HG03520 (cell line): ENCODE measurements at regions not wholly inside any gene's neighbourhood (a gene's known extent, or its start where the extent isn't known, plus 50 kb on each side); places are given as distances from the start of the nearest gene placed in this dataset.
"Not testable (repeated sequence)": the region's sequence is repeated elsewhere in the genome, so short reads cannot be mapped to it uniquely, and the experiment has no call there.

Experiments used
- ATAC-seq: cut with Tn5 transposase; IDR thresholded peaks from one replicate; pipeline ENCODE4 v1.9.1; 2021; ENCODE audit warnings: mild to moderate bottlenecking, moderate library complexity; ENCODE audit not compliant: unreplicated experiment

- no peak for ATAC-seq
Observed at GRCh38 chr2:120638450-120638849, 97.2 kb upstream of the GLI2 start.

- ATAC-seq = no peak
Observed at GRCh38 chr2:120641366-120641771, 94.3 kb upstream of the GLI2 start.

GRCh38 chr2:120642646-120643045 is 93.0 kb upstream of the GLI2 start:
- no peak for ATAC-seq

- no peak for ATAC-seq
Observed at GRCh38 chr2:120646994-120647393, 88.7 kb upstream of the GLI2 start.

GRCh38 chr2:120647487-120647886 is 88.2 kb upstream of the GLI2 start:
- ATAC-seq = no peak

- ATAC-seq = not testable (repeated sequence)
Observed at GRCh38 chr2:120649381-120649780, 86.3 kb upstream of the GLI2 start.

GRCh38 chr2:120650022-120650644 is 85.5 kb upstream of the GLI2 start:
- ATAC-seq = no peak

GRCh38 chr2:120651818-120652217 is 83.8 kb upstream of the GLI2 start:
- ATAC-seq = no peak

GRCh38 chr2:120653046-120653445 is 82.6 kb upstream of the GLI2 start:
- ATAC-seq = no peak

GRCh38 chr2:120653871-120654270 is 81.8 kb upstream of the GLI2 start:
- ATAC-seq = no peak

- no peak for ATAC-seq
Observed at GRCh38 chr2:120654381-120655134, 81.1 kb upstream of the GLI2 start.

GRCh38 chr2:120656273-120656950 is 79.3 kb upstream of the GLI2 start:
- no peak for ATAC-seq

GRCh38 chr2:120658042-120658769 is 77.5 kb upstream of the GLI2 start:
- no peak for ATAC-seq

GRCh38 chr2:120658770-120659158 is 76.9 kb upstream of the GLI2 start:
- no peak for ATAC-seq

GRCh38 chr2:120659275-120659977 is 76.2 kb upstream of the GLI2 start:
- no peak for ATAC-seq

GRCh38 chr2:120660056-120660694 is 75.5 kb upstream of the GLI2 start:
- no peak for ATAC-seq

GRCh38 chr2:120660771-120661459 is 74.8 kb upstream of the GLI2 start:
- no peak for ATAC-seq

- no peak for ATAC-seq
Observed at GRCh38 chr2:120661551-120661950, 74.1 kb upstream of the GLI2 start.

GRCh38 chr2:120662046-120662445 is 73.6 kb upstream of the GLI2 start:
- ATAC-seq = no peak

GRCh38 chr2:120662746-120663145 is 72.9 kb upstream of the GLI2 start:
- no peak for ATAC-seq
